MM.1S (cell line): ENCODE measurements at regions not wholly inside any gene's neighbourhood (a gene's known extent, or its start where the extent isn't known, plus 50 kb on each side); places are given as distances from the start of the nearest gene placed in this dataset.

ENCODE experiments used
- DNase-seq: peaks from one replicate; pipeline ENCODE4 v3.0.0-alpha.2; 2015
- H2AFZ ChIP-seq: fragments of 300-600 bp; sonication (generic); 2 replicates; pipeline ENCODE4 v1.6.0; 2016; ENCODE audit warnings: antibody characterized with exemption, low read length
- H3F3A ChIP-seq: fragments of 300-600 bp; sonication (generic); 2 replicates; pipeline ENCODE4 v1.6.1; 2016; ENCODE audit warnings: mild to moderate bottlenecking, antibody characterized with exemption, low read length, moderate library complexity, mixed read lengths; ENCODE audit not compliant: insufficient read depth
- H3K27ac ChIP-seq: fragments of 300-600 bp; sonication (generic); 2 replicates; pipeline ENCODE4 v1.5.1; 2016; ENCODE audit warnings: mild to moderate bottlenecking, low read length
- H3K27me3 ChIP-seq: fragments of 300-600 bp; sonication (generic); replicated peaks from 2 replicates; pipeline ENCODE4 v1.6.0; 2016; ENCODE audit warnings: low read length; ENCODE audit not compliant: insufficient read depth
- H3K36me3 ChIP-seq: fragments of 300-600 bp; sonication (generic); replicated peaks from 2 replicates; pipeline ENCODE4 v1.6.1; 2016; ENCODE audit warnings: mild to moderate bottlenecking, low read length, mixed read lengths; ENCODE audit not compliant: insufficient read depth
- H3K4me1 ChIP-seq: fragments of 300-600 bp; sonication (generic); 2 replicates; pipeline ENCODE4 v1.6.1; 2016; ENCODE audit warnings: low read length, mixed read lengths
- H3K4me2 ChIP-seq: fragments of 300-600 bp; sonication (generic); 2 replicates; pipeline ENCODE4 v1.6.0; 2016; ENCODE audit warnings: low read depth, low read length
- H3K4me3 ChIP-seq: fragments of 300-600 bp; sonication (generic); 2 replicates; pipeline ENCODE4 v1.5.1; 2016; ENCODE audit warnings: low read length, mixed read lengths
- H3K79me2 ChIP-seq: fragments of 300-600 bp; sonication (generic); 2 replicates; pipeline ENCODE4 v1.6.1; 2016; ENCODE audit warnings: mixed run types, low read length, mixed read lengths
- H3K9ac ChIP-seq: fragments of 300-600 bp; sonication (generic); 2 replicates; pipeline ENCODE4 v1.6.1; 2016; ENCODE audit warnings: low read length, mixed read lengths
- H3K9me2 ChIP-seq: fragments of 300-600 bp; sonication (generic); replicated peaks from 2 replicates; pipeline ENCODE4 v1.6.1; 2016; ENCODE audit warnings: mild to moderate bottlenecking, low read length, mixed read lengths; ENCODE audit not compliant: insufficient read depth
- H3K9me3 ChIP-seq: fragments of 300-600 bp; sonication (generic); replicated peaks from 2 replicates; pipeline ENCODE4 v1.6.1; 2016; ENCODE audit warnings: mild to moderate bottlenecking, low read length, mixed read lengths; ENCODE audit not compliant: insufficient read depth
- H4K20me1 ChIP-seq: fragments of 300-600 bp; sonication (generic); 2 replicates; pipeline ENCODE4 v1.6.1; 2016; ENCODE audit warnings: mild to moderate bottlenecking, low read length, moderate library complexity, mixed read lengths; ENCODE audit not compliant: insufficient read depth
- CTCF ChIP-seq: fragments of 300-600 bp; sonication (generic); IDR thresholded peaks from 2 replicates; pipeline ENCODE4 v1.5.1; 2016; ENCODE audit warnings: antibody characterized with exemption, low read length, mixed read lengths
- EZH2 ChIP-seq: fragments of 300-600 bp; sonication (generic); optimal IDR thresholded peaks from 2 replicates; pipeline ENCODE3; 2017; ENCODE audit warnings: low read depth, mild to moderate bottlenecking, antibody characterized with exemption, low read length, mixed read lengths
- EZH2phosphoT487 ChIP-seq: fragments of 300-600 bp; sonication (generic); IDR thresholded peaks from 2 replicates; pipeline ENCODE4 v1.6.1; 2018; ENCODE audit warnings: antibody characterized with exemption, low read length

DNA sequence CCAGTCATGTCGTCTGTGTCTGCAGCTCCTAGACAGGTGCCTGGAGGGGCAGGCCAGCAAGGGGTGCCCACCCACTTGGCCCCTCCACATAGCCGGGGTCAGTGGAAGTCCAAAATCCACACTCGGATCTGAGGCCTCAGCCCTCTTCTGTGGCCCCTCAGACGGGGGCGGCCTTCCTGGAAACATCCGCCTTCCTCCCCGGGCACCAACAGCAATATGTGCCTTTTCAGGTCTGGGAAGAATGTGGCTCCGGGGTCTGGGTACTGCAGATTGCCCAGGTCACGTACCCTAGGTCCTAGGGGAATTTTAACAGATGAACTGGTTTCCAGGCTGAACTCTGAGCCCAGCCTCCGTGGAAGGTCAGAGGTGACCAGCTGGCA is 208.6 kb downstream of the CTTN start:
- Histone ChIP-seq H3K36me3 (no peaks in the 10 kb centered on the region), H3K27ac (no peak overlapping the region), H3K9ac (no peak overlapping the region), H3F3A (no peaks in the 10 kb centered on the region), H3K4me3 (no peak overlapping the region), H2AFZ (no peak overlapping the region), H4K20me1 (no peaks in the 10 kb centered on the region), H3K4me1 (no peaks in the 10 kb centered on the region), H3K9me3 (no peaks in the 10 kb centered on the region), H3K27me3 (peaks cover 95% of the 10 kb centered on the region), H3K9me2 (no peaks in the 10 kb centered on the region), H3K4me2 (no peak overlapping the region), H3K79me2 (no peaks in the 10 kb centered on the region)
- DNase-seq = no peak
- TF ChIP-seq EZH2phosphoT487 (no peak), CTCF (no peak), EZH2 (no peak)

GRCh38 chr11:70607561-70607960 is 209.2 kb downstream of the CTTN start:
- Histone ChIP-seq H2AFZ (no peak overlapping the region), H3K4me1 (no peaks in the 10 kb centered on the region), H3K4me3 (no peak overlapping the region), H3K9ac (no peak overlapping the region), H4K20me1 (no peaks in the 10 kb centered on the region), H3K27ac (no peak overlapping the region), H3K36me3 (no peaks in the 10 kb centered on the region), H3K4me2 (no peak overlapping the region), H3K9me3 (no peaks in the 10 kb centered on the region), H3K79me2 (no peaks in the 10 kb centered on the region), H3K27me3 (peaks cover 95% of the 10 kb centered on the region), H3K9me2 (no peaks in the 10 kb centered on the region), H3F3A (no peaks in the 10 kb centered on the region)
- no peak for DNase-seq
- TF ChIP-seq EZH2 (no peak), EZH2phosphoT487 (no peak), CTCF (no peak)

- H3K27ac ChIP-seq = no peak overlapping the region
- H3K9me2 ChIP-seq = no peaks in the 10 kb centered on the region
These were observed 210.5 kb downstream of the CTTN start for GRCh38 chr11:70608568-70609470.

More at GRCh38 chr11:70608568-70609470, 210.5 kb downstream of the CTTN start:
- H3K9ac ChIP-seq = no peak overlapping the region
- H2AFZ ChIP-seq = 0 out of 2 replicates have a peak overlapping the region, but pooled peaks have one; percentile 23
- TF ChIP-seq EZH2 = no peak
- TF ChIP-seq EZH2phosphoT487 = no peak
- no peak for TF ChIP-seq CTCF
- H3K9me3 ChIP-seq = no peaks in the 10 kb centered on the region
- no peaks in the 10 kb centered on the region for H3K36me3 ChIP-seq
- no peaks in the 10 kb centered on the region for H3K79me2 ChIP-seq
- H3K4me1 ChIP-seq = no peaks in the 10 kb centered on the region
- H3F3A ChIP-seq = no peaks in the 10 kb centered on the region
- H4K20me1 ChIP-seq = no peaks in the 10 kb centered on the region
- no peak for DNase-seq
- H3K4me3 ChIP-seq = peak overlapping the region; percentile 34; the same call in 1 of the 2 replicates
- H3K27me3 ChIP-seq = peaks cover 87% of the 10 kb centered on the region
- peak overlapping the region; percentile 47; the same call in 1 of the 2 replicates for H3K4me2 ChIP-seq
